ENCODE measurements at regions not wholly inside any gene's neighbourhood (a gene's known extent, or its start where the extent isn't known, plus 50 kb on each side); places are given as distances from the start of the nearest gene placed in this dataset.

GRCh38 chr5:103801681-103802080 is 239.1 kb upstream of the NUDT12 start:
- no peak for TF ChIP-seq CTCF (IDR thresholded peaks at IDR 0.05; ENCODE audit: low read depth, low read length)
- no peak for TF ChIP-seq EZH2phosphoT487 (IDR thresholded peaks at IDR 0.05; ENCODE audit: low read depth)
